Ascending aorta (tissue), 2 donors: ENCODE measurements at regions not wholly inside any gene's neighbourhood (a gene's known extent, or its start where the extent isn't known, plus 50 kb on each side); places are given as distances from the start of the nearest gene placed in this dataset.

Experiments
- DNase-seq, 2 donors: peaks; one replicate each; pipeline ENCODE4 v3.0.0-alpha.2; 2019; ENCODE audit warnings: low spot score in 2 of 2
- H3K27ac ChIP-seq, 2 donors: fragments of 200-600 bp; sonication (generic); one replicate each; pipeline ENCODE4 v1.5.1; 2016 to 2017; ENCODE audit warnings: mild to moderate bottlenecking in 1 of 2
- H3K27me3 ChIP-seq: fragments of 200-600 bp; sonication (generic); one replicate; pipeline ENCODE4 v1.5.1; 2017
- H3K36me3 ChIP-seq, 2 donors: fragments of 200-600 bp; sonication (generic); one replicate each; pipeline ENCODE4 v1.5.1; 2016
- H3K4me1 ChIP-seq, 2 donors: fragments of 200-600 bp; sonication (generic); one replicate each; pipeline ENCODE4 v1.5.1; 2016 to 2017; ENCODE audit warnings: mild to moderate bottlenecking in 1 of 2
- H3K4me3 ChIP-seq, 2 donors: fragments of 200-600 bp; sonication (generic); one replicate each; pipeline ENCODE4 v1.5.1; 2016 to 2017; ENCODE audit warnings: mild to moderate bottlenecking in 1 of 2
- H3K9me3 ChIP-seq, 2 donors: fragments of 200-600 bp; sonication (generic); one replicate each; pipeline ENCODE4 v1.5.1; 2016
- CTCF ChIP-seq, 3 experiments: fragments of 200-600 bp in 2 of 3; fragments of 450-650 bp in 1 of 3; sonication (generic) in 2 of 3; IDR thresholded peaks; one replicate each; pipeline ENCODE4 v1.5.1; 2016 to 2019; ENCODE audit warnings: antibody characterized with exemption in 3 of 3, mild to moderate bottlenecking in 1 of 3, moderate library complexity in 1 of 3
- intact Hi-C: fragments of 100-400 bp; cut with DNase I; formaldehyde crosslinking; loops from one replicate; pipeline ENCODE4 v1.15.1; 2023

- Histone ChIP-seq H3K4me3 (no peak overlapping the region), H3K9me3 (no peaks in the 10 kb centered on the region), H3K27ac (no peak overlapping the region), H3K36me3 (no peaks in the 10 kb centered on the region), H3K27me3 (no peaks in the 10 kb centered on the region), H3K4me1 (no peaks in the 10 kb centered on the region)
- no peak for TF ChIP-seq CTCF (IDR thresholded peaks at IDR 0.05)
- intact Hi-C loops = no loop called here
- no peak for DNase-seq
Observed at GRCh38 chr4:180951312-180951711, 1291.9 kb upstream of the TENM3 start.

- no peaks in the 10 kb centered on the region for H3K27me3 ChIP-seq
- no peak overlapping the region for H3K27ac ChIP-seq
- H3K9me3 ChIP-seq = no peaks in the 10 kb centered on the region
- no peak for DNase-seq
- H3K36me3 ChIP-seq = no peaks in the 10 kb centered on the region
- TF ChIP-seq CTCF (IDR thresholded peaks at IDR 0.05) = no peak
- H3K4me3 ChIP-seq = no peak overlapping the region
- intact Hi-C loops = no loop called here
- no peaks in the 10 kb centered on the region for H3K4me1 ChIP-seq
Observed at GRCh38 chr4:180953572-180953971, 1289.6 kb upstream of the TENM3 start.

- Histone ChIP-seq H3K9me3 (no peaks in the 10 kb centered on the region), H3K4me3 (no peak overlapping the region), H3K27ac (no peak overlapping the region), H3K36me3 (no peaks in the 10 kb centered on the region), H3K4me1 (no peaks in the 10 kb centered on the region), H3K27me3 (no peaks in the 10 kb centered on the region)
- no peak for DNase-seq
- no peak for TF ChIP-seq CTCF (IDR thresholded peaks at IDR 0.05)
- intact Hi-C loops = no loop called here
Observed at GRCh38 chr4:180960743-180961401, 1282.3 kb upstream of the TENM3 start.

- Histone ChIP-seq H3K27me3 (no peaks in the 10 kb centered on the region), H3K9me3 (no peaks in the 10 kb centered on the region), H3K4me1 (no peaks in the 10 kb centered on the region), H3K4me3 (no peak overlapping the region), H3K27ac (no peak overlapping the region), H3K36me3 (no peaks in the 10 kb centered on the region)
- DNase-seq = no peak
- intact Hi-C loops = no loop called here
- no peak for TF ChIP-seq CTCF (IDR thresholded peaks at IDR 0.05)
Observed at GRCh38 chr4:180962268-180962667, 1280.9 kb upstream of the TENM3 start.

GRCh38 chr4:180966312-180966711 is 1276.9 kb upstream of the TENM3 start:
- no peaks in the 10 kb centered on the region for H3K4me1 ChIP-seq
- H3K9me3 ChIP-seq = no peaks in the 10 kb centered on the region
- H3K4me3 ChIP-seq = no peak overlapping the region
- intact Hi-C loops = no loop called here
- DNase-seq = no peak
- H3K36me3 ChIP-seq = no peaks in the 10 kb centered on the region
- no peaks in the 10 kb centered on the region for H3K27me3 ChIP-seq
- H3K27ac ChIP-seq = no peak overlapping the region
- no peak for TF ChIP-seq CTCF (IDR thresholded peaks at IDR 0.05)

GRCh38 chr4:180967936-180968335 is 1275.3 kb upstream of the TENM3 start:
- no peaks in the 10 kb centered on the region for H3K27me3 ChIP-seq
- no peak for DNase-seq
- H3K36me3 ChIP-seq = no peaks in the 10 kb centered on the region
- no peaks in the 10 kb centered on the region for H3K4me1 ChIP-seq
- no peak for TF ChIP-seq CTCF (IDR thresholded peaks at IDR 0.05)
- no peak overlapping the region for H3K4me3 ChIP-seq
- intact Hi-C loops = no loop called here
- H3K9me3 ChIP-seq = no peaks in the 10 kb centered on the region
- H3K27ac ChIP-seq = no peak overlapping the region
